OCI-LY1 (cell line): ENCODE measurements at regions not wholly inside any gene's neighbourhood (a gene's known extent, or its start where the extent isn't known, plus 50 kb on each side); places are given as distances from the start of the nearest gene placed in this dataset.

ENCODE experiments used
- H2AFZ ChIP-seq: fragments of 200-600 bp; sonication (generic), shearing (Covaris generic); 2 replicates; pipeline ENCODE4 v1.6.0; 2014; ENCODE audit warnings: antibody characterized with exemption, mild to moderate bottlenecking, low read length
- H3F3A ChIP-seq: fragments of 200-600 bp; sonication (generic), shearing (Covaris generic); 2 replicates; pipeline ENCODE4 v1.6.0; 2014; ENCODE audit warnings: mild to moderate bottlenecking, antibody characterized with exemption, low read length, moderate library complexity; ENCODE audit not compliant: insufficient read depth
- H3K27ac ChIP-seq: fragments of 200-600 bp; sonication (generic); 2 replicates; pipeline ENCODE4 v1.5.1; 2014; ENCODE audit warnings: low read length, mixed run types, mild to moderate bottlenecking, low read depth; ENCODE audit not compliant: poor library complexity, severe bottlenecking
- H3K27me3 ChIP-seq: fragments of 200-600 bp; sonication (generic); 2 replicates; pipeline ENCODE4 v1.6.0; 2014; ENCODE audit warnings: antibody characterized with exemption, mild to moderate bottlenecking, low read length, moderate library complexity; ENCODE audit not compliant: insufficient read depth
- H3K36me3 ChIP-seq: fragments of 200-600 bp; sonication (generic); 2 replicates; pipeline ENCODE4 v1.6.1; 2014; ENCODE audit warnings: mild to moderate bottlenecking, antibody characterized with exemption, low read length, moderate library complexity, mixed read lengths; ENCODE audit not compliant: insufficient read depth
- H3K4me1 ChIP-seq: fragments of 200-600 bp; sonication (generic); 2 replicates; pipeline ENCODE4 v1.5.1; 2014; ENCODE audit warnings: mild to moderate bottlenecking, low read length, moderate library complexity; ENCODE audit not compliant: insufficient read depth, severe bottlenecking
- H3K4me2 ChIP-seq: fragments of 200-600 bp; sonication (generic), shearing (Covaris generic); 2 replicates; pipeline ENCODE4 v1.6.1; 2014; ENCODE audit warnings: low read length
- H3K4me3 ChIP-seq: fragments of 200-600 bp; sonication (generic); 2 replicates; pipeline ENCODE4 v1.5.1; 2014; ENCODE audit warnings: low read length, low read depth, mild to moderate bottlenecking, mixed read lengths; ENCODE audit not compliant: poor library complexity, severe bottlenecking
- H3K79me2 ChIP-seq: fragments of 200-600 bp; shearing (Covaris generic); 2 replicates; pipeline ENCODE4 v1.6.1; 2016; ENCODE audit warnings: mixed run types, low read length, mixed read lengths; ENCODE audit not compliant: insufficient read depth
- H3K9ac ChIP-seq: fragments of 200-600 bp; sonication (generic), shearing (Covaris generic); 2 replicates; pipeline ENCODE4 v1.6.1; 2014; ENCODE audit warnings: mild to moderate bottlenecking, low read length, mixed read lengths
- H3K9me2 ChIP-seq: fragments of 200-600 bp; sonication (generic), shearing (Covaris generic); 2 replicates; pipeline ENCODE4 v1.6.1; 2014; ENCODE audit warnings: low read depth, mild to moderate bottlenecking, low read length, mixed read lengths
- H3K9me3 ChIP-seq: fragments of 200-600 bp; shearing (Covaris generic); 2 replicates; pipeline ENCODE4 v1.6.1; 2014; ENCODE audit warnings: low read length, mixed read lengths
- H4K20me1 ChIP-seq: fragments of 200-600 bp; sonication (generic), shearing (Covaris generic); 2 replicates; pipeline ENCODE4 v1.6.0; 2016; ENCODE audit warnings: mild to moderate bottlenecking, low read length; ENCODE audit not compliant: insufficient read depth
- EZH2 ChIP-seq: fragments of 200-600 bp; sonication (generic), shearing (Covaris generic); IDR thresholded peaks from 2 replicates; pipeline ENCODE4 v1.8.0; 2017; ENCODE audit warnings: borderline replicate concordance, mixed run types, mild to moderate bottlenecking, antibody characterized with exemption, low read length, moderate library complexity, mixed read lengths
- TF ChIP-seq, protein P1 (sequence below): fragments of 200-600 bp; sonication (generic), shearing (Covaris generic); IDR thresholded peaks from 2 replicates; pipeline ENCODE4 v1.5.1; 2017; ENCODE audit warnings: mild to moderate bottlenecking, antibody characterized with exemption, low read length, moderate library complexity, mixed read lengths

DNA sequence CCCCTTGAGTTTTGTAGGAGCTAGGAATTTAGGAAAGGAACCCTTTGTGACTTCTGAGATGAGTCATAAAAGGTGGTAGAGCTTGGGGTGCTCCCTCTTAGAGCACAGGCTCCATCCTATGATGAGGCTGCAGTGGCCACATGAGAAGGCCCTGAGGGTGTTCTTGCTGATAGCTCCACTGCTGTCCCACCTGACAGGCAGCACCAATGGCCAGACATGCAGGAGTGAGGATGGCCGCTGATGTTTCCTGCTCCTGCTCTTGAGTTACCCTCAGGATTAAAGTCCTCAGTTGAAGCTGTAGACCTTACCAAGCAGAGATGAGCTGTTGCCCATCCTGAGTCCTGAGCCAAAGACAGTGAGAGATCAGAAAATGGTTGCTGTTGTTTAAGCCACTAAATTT is 512.1 kb downstream of the CDH26 start:
- Histone ChIP-seq H2AFZ (no peak overlapping the region), H3K79me2 (no peaks in the 10 kb centered on the region), H3K4me2 (no peak overlapping the region), H3K4me1 (no peaks in the 10 kb centered on the region), H4K20me1 (no peaks in the 10 kb centered on the region), H3K9me2 (no peaks in the 10 kb centered on the region), H3K27ac (no peak overlapping the region), H3K9me3 (no peaks in the 10 kb centered on the region), H3F3A (no peaks in the 10 kb centered on the region), H3K36me3 (no peaks in the 10 kb centered on the region), H3K9ac (no peak overlapping the region), H3K4me3 (no peak overlapping the region), H3K27me3 (no peaks in the 10 kb centered on the region)
- TF ChIP-seq, protein P1, sequence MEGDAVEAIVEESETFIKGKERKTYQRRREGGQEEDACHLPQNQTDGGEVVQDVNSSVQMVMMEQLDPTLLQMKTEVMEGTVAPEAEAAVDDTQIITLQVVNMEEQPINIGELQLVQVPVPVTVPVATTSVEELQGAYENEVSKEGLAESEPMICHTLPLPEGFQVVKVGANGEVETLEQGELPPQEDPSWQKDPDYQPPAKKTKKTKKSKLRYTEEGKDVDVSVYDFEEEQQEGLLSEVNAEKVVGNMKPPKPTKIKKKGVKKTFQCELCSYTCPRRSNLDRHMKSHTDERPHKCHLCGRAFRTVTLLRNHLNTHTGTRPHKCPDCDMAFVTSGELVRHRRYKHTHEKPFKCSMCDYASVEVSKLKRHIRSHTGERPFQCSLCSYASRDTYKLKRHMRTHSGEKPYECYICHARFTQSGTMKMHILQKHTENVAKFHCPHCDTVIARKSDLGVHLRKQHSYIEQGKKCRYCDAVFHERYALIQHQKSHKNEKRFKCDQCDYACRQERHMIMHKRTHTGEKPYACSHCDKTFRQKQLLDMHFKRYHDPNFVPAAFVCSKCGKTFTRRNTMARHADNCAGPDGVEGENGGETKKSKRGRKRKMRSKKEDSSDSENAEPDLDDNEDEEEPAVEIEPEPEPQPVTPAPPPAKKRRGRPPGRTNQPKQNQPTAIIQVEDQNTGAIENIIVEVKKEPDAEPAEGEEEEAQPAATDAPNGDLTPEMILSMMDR = no peak
- no peak for TF ChIP-seq EZH2

DNA sequence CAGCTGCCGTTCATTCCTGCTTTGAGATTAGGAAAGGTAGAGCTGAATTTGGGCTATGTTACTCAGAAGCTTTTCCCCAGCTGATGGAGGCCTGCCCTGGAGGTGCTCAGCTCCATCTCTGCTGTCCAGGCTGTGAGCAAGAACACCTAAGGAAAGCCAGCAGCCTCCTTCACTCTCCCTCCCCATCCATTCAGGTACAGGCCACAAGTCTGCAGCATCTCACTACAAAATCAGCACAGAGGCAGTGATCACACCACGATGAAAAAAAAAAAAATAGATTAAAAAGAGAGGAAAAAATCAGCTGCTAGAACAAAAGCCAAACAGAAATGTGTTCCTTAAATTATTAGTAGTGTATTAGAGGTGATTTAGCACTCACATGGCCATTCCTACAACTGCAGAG is 515.0 kb downstream of the CDH26 start:
- no peak for TF ChIP-seq EZH2
- TF ChIP-seq, protein P1 = no peak
- no peaks in the 10 kb centered on the region for H3F3A ChIP-seq
- no peaks in the 10 kb centered on the region for H3K27me3 ChIP-seq
- H3K9ac ChIP-seq = no peak overlapping the region
- no peak overlapping the region for H3K27ac ChIP-seq
- no peaks in the 10 kb centered on the region for H3K9me3 ChIP-seq
- H3K9me2 ChIP-seq = no peaks in the 10 kb centered on the region
- H3K36me3 ChIP-seq = no peaks in the 10 kb centered on the region
- H3K4me1 ChIP-seq = no peaks in the 10 kb centered on the region
- H2AFZ ChIP-seq = no peak overlapping the region
- no peak overlapping the region for H3K4me2 ChIP-seq
- H3K4me3 ChIP-seq = no peak overlapping the region
- no peaks in the 10 kb centered on the region for H4K20me1 ChIP-seq
- H3K79me2 ChIP-seq = no peaks in the 10 kb centered on the region

DNA sequence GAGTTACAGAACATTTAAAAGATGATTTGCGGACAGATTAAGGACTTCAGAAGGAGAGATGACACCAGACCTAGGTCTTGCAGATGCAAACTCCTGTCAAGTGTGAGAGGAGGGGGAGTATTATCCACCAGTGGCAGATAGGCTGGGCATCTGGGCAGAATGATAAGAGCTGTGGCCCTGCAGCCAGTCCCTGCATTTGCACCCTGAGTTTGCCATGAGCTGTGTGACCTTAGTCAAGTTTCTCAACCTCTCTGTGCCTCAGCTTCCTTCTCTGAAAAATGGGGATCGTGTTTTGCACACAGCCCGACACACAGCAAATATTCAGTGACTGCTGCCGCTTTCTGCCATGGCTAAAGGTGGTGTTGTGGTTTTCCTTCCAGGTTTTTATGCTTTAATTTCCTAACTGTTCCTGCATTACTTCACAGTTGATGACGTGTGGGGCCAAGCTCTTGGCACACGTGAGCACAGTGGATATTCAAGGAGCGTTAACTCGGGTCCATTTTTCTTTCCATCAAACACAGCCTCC is 516.2 kb downstream of the CDH26 start:
- no peak overlapping the region for H3K4me2 ChIP-seq
- H3K27ac ChIP-seq = no peak overlapping the region

More for the DNA sequence above, 516.2 kb downstream of the CDH26 start:
- Histone ChIP-seq H4K20me1 (no peaks in the 10 kb centered on the region), H3K4me1 (no peaks in the 10 kb centered on the region), H3K4me3 (no peak overlapping the region), H3K79me2 (no peaks in the 10 kb centered on the region), H3K9me2 (no peaks in the 10 kb centered on the region), H3K9ac (no peak overlapping the region), H3K9me3 (no peaks in the 10 kb centered on the region), H3F3A (no peaks in the 10 kb centered on the region), H3K36me3 (no peaks in the 10 kb centered on the region), H2AFZ (no peak overlapping the region), H3K27me3 (no peaks in the 10 kb centered on the region)
- no peak for TF ChIP-seq EZH2
- TF ChIP-seq, protein P1 = no peak
